ENCODE measurements at regions not wholly inside any gene's neighbourhood (a gene's known extent, or its start where the extent isn't known, plus 50 kb on each side); places are given as distances from the start of the nearest gene placed in this dataset.
"Not testable (repeated sequence)": the region's sequence is repeated elsewhere in the genome, so short reads cannot be mapped to it uniquely, and the experiment has no call there.

DNA sequence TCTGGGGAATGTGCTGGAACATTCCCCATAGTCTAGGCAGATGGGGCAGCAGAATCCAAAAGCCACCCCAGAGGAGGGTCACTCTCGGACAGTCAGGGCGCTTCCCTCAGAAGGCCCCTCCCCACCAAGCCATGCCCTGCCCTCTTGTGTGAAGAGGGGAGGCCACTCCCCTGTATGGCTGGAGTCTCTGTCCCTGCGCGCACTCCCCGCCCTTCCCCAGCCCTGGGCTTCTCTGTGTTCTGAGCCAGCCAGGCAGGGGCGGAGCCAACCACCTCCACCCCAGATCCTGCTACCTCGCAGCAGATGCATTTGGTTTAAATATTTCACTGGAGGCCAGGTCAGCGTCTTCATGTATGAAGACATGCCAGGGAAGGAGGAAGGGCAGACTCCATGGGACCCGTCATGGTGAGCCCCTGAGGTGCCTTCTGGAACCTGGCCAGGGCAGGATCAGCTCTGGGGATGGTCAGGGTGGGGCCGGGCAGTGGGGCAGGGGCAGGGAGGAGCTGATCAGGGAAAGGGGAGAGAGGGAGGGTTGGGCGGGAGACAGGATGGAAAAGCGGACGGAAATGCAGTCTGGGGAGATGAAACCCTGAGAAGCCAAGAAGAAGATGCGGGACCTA, 107.3 kb downstream of the ADRA2C start:
- DNase-seq (ENCODE audit: low read depth): no peak
- TF ChIP-seq, protein P1, sequence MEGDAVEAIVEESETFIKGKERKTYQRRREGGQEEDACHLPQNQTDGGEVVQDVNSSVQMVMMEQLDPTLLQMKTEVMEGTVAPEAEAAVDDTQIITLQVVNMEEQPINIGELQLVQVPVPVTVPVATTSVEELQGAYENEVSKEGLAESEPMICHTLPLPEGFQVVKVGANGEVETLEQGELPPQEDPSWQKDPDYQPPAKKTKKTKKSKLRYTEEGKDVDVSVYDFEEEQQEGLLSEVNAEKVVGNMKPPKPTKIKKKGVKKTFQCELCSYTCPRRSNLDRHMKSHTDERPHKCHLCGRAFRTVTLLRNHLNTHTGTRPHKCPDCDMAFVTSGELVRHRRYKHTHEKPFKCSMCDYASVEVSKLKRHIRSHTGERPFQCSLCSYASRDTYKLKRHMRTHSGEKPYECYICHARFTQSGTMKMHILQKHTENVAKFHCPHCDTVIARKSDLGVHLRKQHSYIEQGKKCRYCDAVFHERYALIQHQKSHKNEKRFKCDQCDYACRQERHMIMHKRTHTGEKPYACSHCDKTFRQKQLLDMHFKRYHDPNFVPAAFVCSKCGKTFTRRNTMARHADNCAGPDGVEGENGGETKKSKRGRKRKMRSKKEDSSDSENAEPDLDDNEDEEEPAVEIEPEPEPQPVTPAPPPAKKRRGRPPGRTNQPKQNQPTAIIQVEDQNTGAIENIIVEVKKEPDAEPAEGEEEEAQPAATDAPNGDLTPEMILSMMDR (IDR thresholded peaks at IDR 0.05; ENCODE audit: insufficient read depth, low read length): no peak

GRCh38 chr4:3874028-3874415, 107.8 kb downstream of the ADRA2C start:
- no peak for DNase-seq (ENCODE audit: low read depth)
- H3K4me3 ChIP-seq (ENCODE audit: low read depth, low read length): no peak overlapping the region
- TF ChIP-seq, protein P1 (IDR thresholded peaks at IDR 0.05; ENCODE audit: insufficient read depth, low read length): no peak

More for the DNA sequence above, 107.3 kb downstream of the ADRA2C start:
- no peak overlapping the region for H3K4me3 ChIP-seq (ENCODE audit: low read depth, low read length)

- no peak for DNase-seq (ENCODE audit: low read depth)
- TF ChIP-seq, protein P1 (IDR thresholded peaks at IDR 0.05; ENCODE audit: insufficient read depth, low read length): no peak
- H3K4me3 ChIP-seq (ENCODE audit: low read depth, low read length): no peak overlapping the region
Measured at GRCh38 chr4:3874525-3875110, 108.4 kb downstream of the ADRA2C start.

DNA sequence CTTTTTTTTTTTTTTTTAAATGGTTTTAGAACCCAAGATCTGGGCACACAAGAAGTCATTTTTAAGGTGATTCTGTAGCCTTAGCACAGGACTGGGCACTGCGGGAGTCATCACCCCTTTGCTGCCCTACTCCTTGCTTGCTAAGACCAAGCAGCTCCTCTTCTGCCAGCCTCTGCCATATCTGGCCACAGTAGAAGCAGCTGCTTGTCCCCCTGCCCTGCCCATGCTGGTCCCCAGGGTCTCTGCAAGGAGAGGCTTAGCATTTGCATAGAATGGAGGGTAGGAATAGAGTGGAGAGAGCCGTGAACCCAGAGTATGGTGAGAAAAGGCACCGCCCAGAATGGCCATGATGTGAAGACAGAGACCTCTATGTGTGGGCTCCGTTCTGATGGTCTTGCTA, 109.3 kb downstream of the ADRA2C start:
- DNase-seq (ENCODE audit: low read depth): no peak
- TF ChIP-seq, protein P1 (IDR thresholded peaks at IDR 0.05; ENCODE audit: insufficient read depth, low read length): no peak
- H3K4me3 ChIP-seq (ENCODE audit: low read depth, low read length): no peak overlapping the region

GRCh38 chr4:3876057-3876845, 110.1 kb downstream of the ADRA2C start:
- H3K4me3 ChIP-seq (ENCODE audit: low read depth, low read length); DNase-seq (ENCODE audit: low read depth): not testable (repeated sequence)

- TF ChIP-seq, protein P1 (IDR thresholded peaks at IDR 0.05; ENCODE audit: insufficient read depth, low read length): no peak
- H3K4me3 ChIP-seq (ENCODE audit: low read depth, low read length): no peak overlapping the region
- no peak for DNase-seq (ENCODE audit: low read depth)
Measured at GRCh38 chr4:3877236-3877635, 111.1 kb downstream of the ADRA2C start.

GRCh38 chr4:3877868-3878267, 111.7 kb downstream of the ADRA2C start:
- DNase-seq (ENCODE audit: low read depth): no peak
- H3K4me3 ChIP-seq (ENCODE audit: low read depth, low read length): no peak overlapping the region
- TF ChIP-seq, protein P1 (IDR thresholded peaks at IDR 0.05; ENCODE audit: insufficient read depth, low read length): no peak

Measured in fibroblast of the aortic adventitia (primary cell).